ENCODE measurements at regions not wholly inside any gene's neighbourhood (a gene's known extent, or its start where the extent isn't known, plus 50 kb on each side); places are given as distances from the start of the nearest gene placed in this dataset.

- no peak for TF ChIP-seq CTCF (IDR thresholded peaks at IDR 0.05)
- TF ChIP-seq POLR2A (IDR thresholded peaks at IDR 0.05): no peak
Observed at GRCh38 chr7:156125841-156126730, 313.8 kb upstream of the SHH start.

All from esophagus squamous epithelium (tissue), 4 donors.